NCI-H1930 (cell line): ENCODE measurements at regions not wholly inside any gene's neighbourhood (a gene's known extent, or its start where the extent isn't known, plus 50 kb on each side); places are given as distances from the start of the nearest gene placed in this dataset.

Experiments used
- DNase-seq, 2 experiments: peaks; one replicate each; lab custom pipeline; 2025; lab: John Stamatoyannopoulos, UW

DNA sequence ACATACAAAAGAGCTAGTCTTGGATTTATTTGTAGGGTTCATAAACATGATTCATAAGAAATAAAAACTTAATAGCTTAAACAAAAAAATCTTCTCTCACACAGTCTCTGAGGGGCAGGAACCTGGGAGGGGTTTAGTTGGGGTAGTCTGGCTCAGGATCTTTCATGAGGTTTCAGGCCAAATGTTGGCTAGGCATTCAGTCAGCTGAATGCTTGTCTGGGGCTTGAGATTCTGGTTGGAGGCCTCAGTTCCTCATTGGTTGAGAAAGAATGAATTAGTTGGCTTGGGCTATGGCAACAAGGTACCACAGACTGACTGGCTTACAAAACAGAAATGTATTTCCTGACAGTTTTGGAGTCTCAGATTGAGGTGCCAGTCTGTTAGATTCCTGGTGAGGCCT lies 74.3 kb downstream of the ANKRD7 start:
- DNase-seq, result no peak

DNA sequence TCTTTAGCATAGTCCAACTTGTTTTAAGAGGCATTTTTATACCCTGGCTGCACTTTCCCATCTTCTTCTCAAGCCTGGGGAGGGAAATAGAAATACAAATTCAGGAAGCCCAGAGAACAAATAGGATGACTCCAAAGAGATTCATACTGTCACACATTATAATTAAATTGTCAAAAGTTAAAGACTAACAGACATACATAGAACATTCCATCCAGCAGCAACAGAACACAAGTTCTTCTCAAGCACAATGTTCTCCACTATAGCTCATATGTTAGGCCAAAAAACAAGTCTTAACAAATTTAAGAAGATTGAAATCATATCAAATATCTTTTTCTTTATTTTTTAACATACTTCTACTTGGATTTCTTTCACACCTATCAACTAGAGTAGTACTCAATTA lies 75.7 kb downstream of the ANKRD7 start:
- no peak for DNase-seq

DNA sequence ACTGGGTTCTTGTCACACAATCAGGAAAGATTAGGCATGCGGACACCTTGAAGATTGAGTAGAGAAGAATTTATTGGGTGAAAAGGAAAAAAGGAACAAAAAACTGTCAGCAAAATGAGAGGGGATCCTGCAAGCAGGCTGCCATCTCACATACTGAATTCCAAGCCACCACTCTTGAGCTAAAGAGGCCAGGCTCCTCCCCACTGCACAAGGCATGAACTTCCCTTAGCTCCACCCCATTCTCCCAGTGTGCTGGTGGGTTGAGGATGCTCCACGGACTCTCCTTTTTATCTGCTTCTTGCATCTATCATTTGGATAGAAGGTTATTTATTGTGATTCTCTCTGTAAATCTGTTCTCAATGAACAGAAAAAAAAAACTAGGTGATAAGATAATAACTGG lies 79.6 kb downstream of the ANKRD7 start:
- no peak for DNase-seq

DNA sequence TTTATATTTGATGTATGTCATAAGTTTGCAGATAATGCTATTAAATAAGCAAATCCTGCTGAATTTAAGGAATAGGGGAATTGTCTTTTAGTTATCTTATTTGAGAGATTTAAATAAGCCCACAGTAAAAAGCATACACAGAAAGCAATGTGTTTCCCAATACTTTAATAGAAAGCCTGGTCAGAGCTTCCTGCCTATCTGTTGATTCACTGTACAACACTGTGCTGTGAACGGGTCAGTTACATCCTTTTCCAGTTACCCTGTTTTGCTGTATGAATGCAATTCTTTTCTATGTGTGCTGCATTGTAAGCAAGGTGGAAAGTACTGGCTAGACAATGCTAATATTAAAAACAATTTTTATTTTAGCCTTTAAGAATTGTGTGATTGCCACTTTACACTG lies 81.2 kb downstream of the ANKRD7 start:
- no peak for DNase-seq

DNA sequence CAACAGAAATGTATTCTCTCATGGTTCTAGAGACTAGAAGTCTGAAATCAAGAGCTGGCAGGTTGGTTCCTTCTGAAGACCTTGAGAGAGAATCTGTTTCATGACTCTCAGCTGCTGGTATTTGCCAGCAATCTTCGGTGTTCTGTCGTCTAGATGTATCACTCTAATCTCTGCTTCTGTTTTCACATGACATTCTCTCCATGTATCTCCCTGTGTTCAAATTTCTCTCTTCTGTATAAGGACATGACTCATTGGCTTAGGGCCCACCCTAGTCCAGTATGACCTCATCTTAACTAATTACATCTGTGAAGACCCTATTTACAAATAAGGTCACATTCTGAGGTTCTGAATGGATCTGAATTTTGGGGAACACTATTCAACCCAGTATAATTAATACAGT lies 82.3 kb downstream of the ANKRD7 start:
- no peak for DNase-seq

DNA sequence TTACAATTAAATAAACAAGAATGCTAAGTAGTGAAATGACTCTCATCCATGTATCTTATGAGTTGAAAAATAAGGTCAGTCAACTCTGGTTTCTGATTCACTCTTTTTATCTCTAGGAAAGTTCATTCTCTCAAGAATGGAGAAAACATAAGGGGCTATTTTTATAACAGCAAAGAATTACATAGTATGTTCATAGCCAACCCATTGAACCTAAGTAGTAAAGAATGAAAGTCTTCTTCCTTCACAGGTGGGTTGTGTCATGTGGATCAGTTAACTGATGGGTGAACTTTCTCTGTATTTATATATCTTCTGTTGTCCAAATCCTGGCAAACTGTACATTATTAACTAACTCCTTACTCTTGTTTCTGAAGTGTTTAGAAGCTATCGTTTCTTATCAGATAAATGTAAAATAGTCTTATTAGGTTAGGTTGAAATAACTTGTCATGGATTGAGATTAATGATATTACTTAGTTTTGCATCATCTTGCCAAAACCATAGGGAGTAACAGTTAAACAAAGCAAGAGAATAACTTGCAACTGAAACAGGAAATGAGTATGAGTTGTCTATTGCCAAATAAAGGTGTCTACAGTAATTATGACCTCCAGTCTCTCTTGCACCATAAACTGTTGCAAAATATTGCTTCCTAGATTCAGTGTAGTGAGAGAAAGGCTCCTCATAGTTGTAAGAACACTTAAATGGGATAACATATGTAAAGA lies 86.8 kb downstream of the ANKRD7 start:
- DNase-seq, result peak in 1 of 2 experiments; percentile 24

DNA sequence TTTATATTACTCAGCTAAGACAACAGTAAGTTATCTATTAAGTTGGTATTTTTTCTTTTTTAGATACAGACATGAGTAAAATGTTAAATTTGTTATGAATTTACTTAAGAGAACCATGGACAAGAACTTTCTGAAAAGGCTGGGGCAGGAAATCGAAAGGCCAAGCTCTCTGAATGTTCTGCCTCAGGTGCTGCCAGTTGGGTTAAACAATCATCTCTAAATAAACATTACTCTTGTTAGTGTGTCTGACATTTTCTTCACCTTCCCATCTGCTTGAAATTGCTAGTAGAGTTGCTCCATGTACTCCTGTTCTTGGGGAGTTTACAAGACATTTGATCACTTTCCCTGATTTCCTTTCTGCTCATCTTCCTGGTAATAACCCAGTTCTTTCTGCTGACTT lies 87.5 kb downstream of the ANKRD7 start:
- DNase-seq, result no peak

DNA sequence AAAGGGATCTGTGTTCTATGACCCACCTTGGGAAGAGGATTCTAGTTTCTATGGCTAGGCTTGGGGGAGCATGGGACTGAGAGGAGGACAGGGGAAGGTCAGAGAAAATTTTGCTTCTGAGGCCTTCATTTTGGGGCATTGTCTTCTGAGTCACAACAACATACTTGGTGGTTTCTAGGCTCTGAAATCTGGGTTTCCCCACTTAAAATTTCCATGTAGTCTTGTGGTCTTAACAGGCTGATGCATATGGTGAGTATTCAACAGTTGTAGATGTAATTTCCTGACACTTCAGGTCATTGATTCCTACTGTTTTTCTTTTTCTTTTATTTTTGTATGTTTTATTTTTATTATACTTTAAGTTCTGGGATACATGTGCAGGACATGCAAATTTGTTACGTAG lies 88.5 kb downstream of the ANKRD7 start:
- DNase-seq, result no peak

DNA sequence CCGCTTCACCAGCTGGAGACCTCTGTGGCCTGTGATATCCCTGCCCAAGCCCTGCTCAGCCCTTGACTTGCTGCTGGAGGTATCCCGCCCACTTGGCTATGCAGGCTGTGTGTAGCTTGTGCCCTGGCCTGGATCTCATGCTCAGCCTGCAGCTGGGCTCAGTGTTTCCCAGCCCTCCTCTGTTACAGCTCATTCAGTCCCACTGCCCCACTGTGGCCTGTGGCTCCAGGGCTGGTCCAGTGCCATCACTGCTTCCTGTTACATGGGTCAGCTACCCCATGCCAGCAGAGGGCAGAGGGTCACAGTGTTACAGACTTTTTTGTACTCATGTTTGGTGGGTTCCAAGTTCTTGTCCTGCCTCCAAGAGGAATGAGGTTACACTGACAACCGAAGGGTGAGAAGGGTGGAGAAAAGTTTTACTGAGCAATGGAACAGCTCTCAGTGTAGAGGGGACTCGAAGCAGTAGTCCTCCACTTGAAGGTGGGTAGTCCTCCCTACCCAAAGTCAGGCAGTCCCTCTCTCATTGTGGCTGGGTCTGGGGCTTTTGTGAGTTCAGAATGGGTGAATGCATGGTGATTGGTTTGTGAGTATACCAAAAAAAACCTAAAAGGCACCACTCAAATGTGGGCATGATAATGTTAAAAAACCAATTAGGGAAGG lies 100.4 kb downstream of the ANKRD7 start:
- DNase-seq, result no peak

DNA sequence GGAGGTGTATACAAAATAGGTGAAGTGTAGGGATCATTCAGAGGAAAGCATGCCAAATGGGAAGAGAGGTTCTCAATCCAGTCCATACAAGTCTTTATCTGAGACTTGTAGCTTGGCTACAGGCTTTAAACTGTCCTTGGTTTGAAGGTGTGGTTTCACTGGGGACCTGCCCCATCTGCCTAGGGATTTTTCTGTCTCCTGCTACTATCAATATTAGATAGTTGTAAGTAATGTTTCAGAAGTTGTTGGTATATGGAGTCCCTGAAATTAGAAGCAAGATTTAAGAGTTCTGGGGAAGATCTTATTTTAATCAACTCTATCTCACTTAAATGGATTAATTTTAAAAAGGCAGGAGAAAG lies 100.9 kb downstream of the ANKRD7 start:
- no peak for DNase-seq

DNA sequence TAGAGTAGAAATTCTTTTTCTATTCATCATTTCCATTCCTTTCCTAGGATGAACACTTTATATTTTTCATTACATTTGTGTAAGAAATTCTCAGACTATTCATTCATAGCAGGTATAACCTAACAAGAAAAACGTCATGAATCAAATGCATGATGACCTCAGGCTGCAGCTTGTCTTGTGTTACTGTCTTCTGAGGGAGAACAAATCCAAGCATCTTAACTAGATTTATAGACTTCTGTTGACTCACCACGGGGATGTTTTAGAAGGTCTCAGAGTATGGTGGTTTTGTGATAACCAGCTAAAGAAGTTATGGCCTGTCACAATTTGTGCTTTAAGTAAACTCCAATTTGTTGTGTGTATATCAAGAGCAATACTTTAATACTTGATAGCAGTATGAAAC lies 102.7 kb downstream of the ANKRD7 start:
- no peak for DNase-seq

DNA sequence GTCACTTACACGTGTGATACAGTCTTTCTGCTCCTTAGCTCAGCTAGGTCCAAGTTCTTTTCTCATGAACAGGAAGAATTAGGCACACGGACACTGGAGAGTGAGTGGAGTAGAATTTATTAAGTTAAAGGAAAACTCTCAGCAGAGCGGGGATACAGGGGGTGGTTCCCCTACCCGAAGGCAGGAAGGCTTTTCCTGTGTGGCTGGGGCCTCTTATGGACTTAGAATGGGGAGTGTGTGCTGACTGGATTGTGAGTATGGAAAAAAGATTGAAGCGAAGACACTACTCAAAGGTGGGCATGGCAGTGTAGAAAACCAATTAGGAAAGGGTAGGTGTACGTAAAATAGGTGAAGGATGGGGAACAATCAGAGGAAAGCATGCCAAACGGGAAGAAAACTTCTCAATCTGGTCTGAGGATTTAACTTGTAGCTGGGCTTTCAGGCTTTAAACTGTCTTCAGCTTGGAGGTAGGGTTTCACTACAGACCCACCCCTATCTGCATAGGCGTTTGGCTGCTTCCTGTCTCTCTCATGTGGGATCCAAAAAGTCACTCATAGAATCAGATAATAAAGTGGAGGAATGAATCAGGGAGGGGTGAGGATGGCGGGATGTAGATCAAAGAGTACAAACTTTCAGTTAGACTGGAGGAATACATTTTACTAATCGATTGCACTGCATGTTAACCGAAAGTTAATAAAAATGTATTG lies 104.2 kb downstream of the ANKRD7 start:
- no peak for DNase-seq

DNA sequence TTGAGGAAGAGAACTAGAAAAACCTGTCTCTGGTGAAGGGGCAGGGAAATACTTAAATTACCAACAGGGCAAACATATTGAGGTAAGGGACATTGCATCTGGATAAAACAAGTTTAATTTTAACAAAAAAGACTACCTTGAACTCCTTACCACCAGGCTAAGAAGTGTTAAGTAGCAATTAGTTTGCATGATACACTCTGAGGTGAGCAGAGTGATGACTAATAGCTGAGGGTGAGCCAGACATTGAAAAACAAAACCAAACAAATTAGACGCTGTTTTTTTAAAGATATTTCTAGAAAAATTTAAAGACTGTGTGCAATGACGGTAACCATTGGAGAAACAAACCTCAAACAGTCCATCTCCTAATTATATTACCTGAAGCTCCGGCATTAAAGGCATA lies 105.9 kb downstream of the ANKRD7 start:
- no peak for DNase-seq

DNA sequence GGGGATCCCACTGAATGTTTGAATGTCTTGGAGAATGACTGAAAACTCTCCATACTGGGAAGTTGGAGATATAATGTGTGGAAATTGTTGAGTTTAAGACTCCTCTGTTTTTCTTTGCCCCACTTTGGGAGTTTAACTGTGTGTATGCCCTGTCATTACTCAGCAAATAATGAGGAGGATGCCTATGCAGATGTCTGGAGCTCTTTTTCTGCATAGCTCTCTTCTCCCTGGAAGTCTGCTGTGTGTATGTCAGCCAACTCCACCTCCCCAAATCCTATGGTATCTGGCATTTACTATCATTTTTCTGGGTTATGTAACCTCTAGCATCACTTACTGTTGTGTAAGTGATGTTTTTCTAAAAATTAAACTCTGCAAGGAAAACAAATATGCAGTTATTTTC lies 122.2 kb downstream of the ANKRD7 start:
- no peak for DNase-seq

DNA sequence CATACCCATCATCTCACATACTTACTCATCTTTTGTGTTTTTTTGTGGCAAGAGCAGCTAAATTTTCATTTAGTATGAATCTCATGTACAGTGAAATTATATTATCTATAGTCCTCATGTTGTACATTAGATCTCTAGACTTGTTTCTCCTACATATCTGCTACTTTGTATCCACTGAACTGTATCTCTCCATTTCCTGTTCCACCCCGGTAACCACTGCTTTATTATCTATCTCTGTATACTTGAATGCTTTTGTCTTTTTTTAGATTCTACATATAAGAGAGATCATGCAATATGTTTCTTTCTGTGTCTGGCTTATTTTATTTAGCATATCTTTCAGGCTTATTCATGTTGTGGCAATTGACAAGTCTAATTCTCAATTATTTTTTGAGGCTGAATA lies 125.1 kb downstream of the ANKRD7 start:
- DNase-seq, result no peak

DNA sequence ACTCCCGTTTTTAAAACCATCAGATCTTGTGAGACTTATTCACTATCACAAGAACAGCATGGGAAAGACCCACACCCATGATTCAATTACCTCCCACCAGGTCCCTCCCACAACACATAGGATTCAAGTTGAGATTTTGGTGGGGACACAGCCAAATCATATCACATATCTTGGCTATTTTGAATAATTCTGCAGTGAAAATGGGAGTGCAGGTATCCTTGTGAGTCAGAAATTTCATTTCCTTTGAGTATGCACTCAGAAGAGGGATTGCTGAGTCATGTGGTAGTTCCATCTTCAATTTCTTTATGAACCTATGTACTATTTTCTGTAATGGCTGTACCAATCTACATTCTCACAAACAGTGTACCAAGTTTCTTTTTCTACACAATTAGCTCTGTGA lies 125.8 kb downstream of the ANKRD7 start:
- DNase-seq, result no peak

DNA sequence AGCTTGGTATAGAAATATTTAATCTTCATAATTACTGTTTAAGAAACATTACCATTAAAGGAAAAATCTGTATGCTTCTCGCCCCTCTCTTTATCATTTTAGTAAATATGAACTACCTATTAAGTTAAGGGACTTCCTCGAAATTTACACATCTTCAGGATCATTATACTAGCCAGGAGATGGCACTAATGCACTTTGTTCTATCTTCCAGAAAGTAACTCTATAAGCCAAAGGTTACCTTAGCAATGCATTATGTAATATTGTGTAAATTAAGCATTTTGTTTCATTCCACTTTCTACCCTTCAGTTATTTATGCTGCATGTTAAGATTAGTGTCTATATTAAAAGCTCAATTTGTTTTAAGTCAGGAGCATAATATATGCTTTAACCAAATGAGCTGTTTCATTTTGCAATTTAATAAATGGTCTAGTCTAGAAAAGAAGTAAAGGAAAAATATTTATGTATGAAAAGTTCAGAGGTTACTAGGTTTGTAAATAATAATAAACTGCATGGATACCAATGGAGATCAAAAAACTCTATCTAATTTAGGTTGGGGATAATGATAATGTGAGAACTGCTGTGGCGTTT lies 128.5 kb downstream of the ANKRD7 start:
- no peak for DNase-seq

DNA sequence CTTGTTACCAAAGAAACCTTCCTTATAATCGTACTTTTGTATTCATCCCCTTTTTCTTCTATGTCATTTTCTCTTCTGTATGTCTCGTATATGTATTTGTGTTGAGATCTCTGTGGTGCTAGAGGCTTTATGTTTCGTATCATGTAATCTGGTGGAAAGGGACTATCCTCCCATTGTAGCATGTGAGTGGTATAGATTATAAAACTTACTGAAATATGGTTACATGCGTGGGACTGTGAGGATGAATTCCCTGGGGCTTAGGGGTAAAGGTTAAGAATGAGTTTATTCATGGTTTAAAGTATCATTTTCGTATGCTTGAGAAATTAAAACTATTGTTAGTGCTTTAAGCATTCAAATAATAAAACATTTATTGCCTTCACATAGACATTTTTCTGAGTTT lies 141.9 kb downstream of the ANKRD7 start:
- DNase-seq, result no peak

DNA sequence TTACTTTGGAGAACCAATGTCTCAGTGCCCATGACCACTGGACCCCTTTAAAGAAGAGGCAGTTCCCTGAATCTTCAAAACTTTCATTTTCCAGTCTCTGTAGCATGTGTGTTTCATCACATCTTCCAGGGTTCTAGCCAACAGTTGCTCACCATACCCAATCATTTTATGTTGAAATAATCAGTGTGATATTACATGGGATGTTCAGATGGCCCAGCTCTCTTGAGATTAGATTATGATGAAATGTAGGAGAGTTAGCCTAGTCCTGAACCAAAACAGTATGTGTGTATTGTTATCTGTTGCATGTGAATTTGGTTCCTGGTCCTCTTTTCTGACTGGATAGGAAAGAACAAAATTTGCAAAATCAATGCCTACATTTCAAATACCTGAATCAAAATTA lies 144.5 kb downstream of the ANKRD7 start:
- no peak for DNase-seq

DNA sequence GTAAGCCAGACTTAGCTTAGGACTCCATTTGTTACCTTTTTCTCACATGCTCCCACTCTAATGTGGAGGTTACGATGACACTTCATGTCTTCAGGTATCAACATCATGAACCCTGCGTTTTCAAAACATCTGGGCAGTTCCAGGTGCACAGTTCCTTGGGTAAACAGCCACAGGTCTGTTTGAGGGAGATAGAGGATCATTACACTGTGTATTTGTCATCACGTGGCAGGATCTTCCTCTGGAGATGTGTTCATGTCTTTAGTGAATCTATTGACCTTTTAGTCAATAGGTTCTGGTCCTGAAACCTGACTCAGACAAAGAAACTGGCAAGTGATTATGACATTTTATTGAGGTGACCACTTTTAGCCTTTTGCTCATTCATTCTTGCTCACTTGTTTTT lies 145.5 kb downstream of the ANKRD7 start:
- DNase-seq, result no peak

DNA sequence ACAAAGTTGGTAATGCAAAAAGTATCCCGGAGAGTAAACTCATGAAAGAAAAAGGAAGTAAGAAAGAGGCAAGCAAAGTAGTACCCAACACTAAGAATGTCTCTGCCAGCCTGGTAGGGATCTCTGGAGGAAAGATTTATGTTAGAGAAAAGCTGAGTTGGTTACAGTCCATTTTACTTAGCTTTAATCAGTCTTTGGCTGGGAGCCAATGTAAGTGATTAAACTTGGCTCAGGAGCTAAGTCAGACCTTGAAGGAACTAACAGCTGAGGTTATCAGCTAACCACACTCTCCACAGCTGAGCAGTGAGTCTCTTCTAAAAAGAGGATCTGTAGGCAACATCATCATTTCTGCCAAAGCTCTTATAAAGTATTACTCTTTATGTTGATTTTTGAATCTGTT lies 148.0 kb downstream of the ANKRD7 start:
- no peak for DNase-seq

DNA sequence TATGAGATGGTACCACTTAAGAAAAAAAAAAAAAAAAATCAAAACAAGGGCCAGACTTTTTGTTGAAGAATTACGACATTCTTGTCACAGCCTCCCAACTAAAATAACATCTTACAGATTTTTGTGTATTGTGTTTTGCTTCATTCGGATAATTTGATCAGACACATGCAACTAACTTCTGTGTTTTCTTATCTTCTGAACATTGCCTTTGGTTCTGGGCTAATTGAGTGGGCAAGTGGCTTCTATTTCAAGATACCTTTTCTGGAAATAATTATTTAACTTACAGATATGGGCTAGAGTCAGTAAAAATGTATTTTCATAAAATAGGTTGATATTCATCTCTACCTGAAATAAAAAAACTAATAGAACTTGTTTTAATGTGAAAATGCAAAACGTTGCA lies 165.1 kb downstream of the ANKRD7 start:
- DNase-seq, result no peak

DNA sequence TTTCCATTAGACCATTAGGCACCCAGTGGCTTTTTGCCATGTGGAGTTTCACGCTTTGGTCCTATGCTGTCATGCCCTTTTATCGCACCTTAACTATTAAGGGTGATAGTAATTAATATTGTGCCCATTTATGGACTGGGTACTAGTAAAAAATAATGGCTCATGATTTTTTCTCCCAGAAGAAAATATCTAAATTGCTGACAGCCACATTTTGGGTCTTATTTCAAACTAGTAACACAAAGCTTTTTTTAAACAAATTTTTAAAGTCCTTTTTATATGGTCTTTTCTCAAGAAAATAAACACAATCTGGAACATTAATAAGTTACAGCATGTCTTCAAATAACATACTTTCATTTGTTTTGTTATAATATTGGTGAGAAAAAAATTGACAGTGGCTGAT lies 179.7 kb downstream of the ANKRD7 start:
- DNase-seq, result no peak
